Nephron (organoid): ENCODE measurements at regions not wholly inside any gene's neighbourhood (a gene's known extent, or its start where the extent isn't known, plus 50 kb on each side); places are given as distances from the start of the nearest gene placed in this dataset.
"Not testable (repeated sequence)": the region's sequence is repeated elsewhere in the genome, so short reads cannot be mapped to it uniquely, and the experiment has no call there.

Source experiments
- H3K27ac Mint-ChIP-seq, 3 experiments: 2 replicates each; pipeline ENCODE4 v1.8.0; 2020; ENCODE audit warnings: mixed read lengths in 3 of 3, mild to moderate bottlenecking in 2 of 3, moderate library complexity in 1 of 3
- H3K27me3 Mint-ChIP-seq: 2 replicates; pipeline ENCODE4 v1.8.0; 2021; ENCODE audit warnings: low read depth, mild to moderate bottlenecking, moderate library complexity, mixed read lengths
- H3K36me3 Mint-ChIP-seq: 2 replicates; pipeline ENCODE4 v1.8.0; 2020; ENCODE audit warnings: low read depth, mixed read lengths
- H3K4me1 Mint-ChIP-seq: 2 replicates; pipeline ENCODE4 v1.8.0; 2020; ENCODE audit warnings: mixed read lengths
- H3K4me3 Mint-ChIP-seq, 3 experiments: 2 replicates each; pipeline ENCODE4 v1.8.0; 2020; ENCODE audit warnings: mild to moderate bottlenecking in 3 of 3, mixed read lengths in 3 of 3, moderate library complexity in 2 of 3
- H3K9me3 Mint-ChIP-seq: 2 replicates; pipeline ENCODE4 v1.8.0; 2020; ENCODE audit warnings: mixed read lengths
- TF ChIP-seq, protein P1 (sequence below), 3 experiments: fragments of 200-600 bp; sonication (generic); IDR thresholded peaks; one replicate each; pipeline ENCODE4 v1.5.0; 2021; ENCODE audit warnings: antibody characterized with exemption in 3 of 3; ENCODE audit not compliant: unreplicated experiment in 3 of 3

DNA sequence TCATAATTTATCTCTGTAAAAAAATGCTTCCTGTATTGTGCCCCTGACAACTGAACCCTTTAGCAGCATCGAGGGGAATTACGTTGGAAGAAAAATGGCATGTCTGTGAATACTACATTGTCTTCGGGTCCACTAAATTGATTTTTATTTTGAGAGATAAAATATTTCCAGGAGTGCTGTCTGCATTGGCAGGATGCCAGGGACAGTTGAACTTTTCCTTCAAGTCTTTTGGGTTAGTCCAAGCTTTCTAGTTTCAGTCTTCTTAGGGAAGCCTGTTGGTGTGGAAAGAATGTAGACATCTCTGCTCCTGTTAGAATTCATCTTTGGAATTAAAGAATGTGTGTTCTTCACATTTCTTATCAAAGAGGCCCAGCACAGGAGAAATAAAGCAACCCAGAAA is 557.9 kb downstream of the TMEM114 start:
- peaks cover 3% of the 10 kb centered on the region for H3K9me3 Mint-ChIP-seq
- H3K27me3 Mint-ChIP-seq, result peaks cover 5% of the 10 kb centered on the region
- no peaks in the 10 kb centered on the region for H3K36me3 Mint-ChIP-seq
- TF ChIP-seq, protein P1, sequence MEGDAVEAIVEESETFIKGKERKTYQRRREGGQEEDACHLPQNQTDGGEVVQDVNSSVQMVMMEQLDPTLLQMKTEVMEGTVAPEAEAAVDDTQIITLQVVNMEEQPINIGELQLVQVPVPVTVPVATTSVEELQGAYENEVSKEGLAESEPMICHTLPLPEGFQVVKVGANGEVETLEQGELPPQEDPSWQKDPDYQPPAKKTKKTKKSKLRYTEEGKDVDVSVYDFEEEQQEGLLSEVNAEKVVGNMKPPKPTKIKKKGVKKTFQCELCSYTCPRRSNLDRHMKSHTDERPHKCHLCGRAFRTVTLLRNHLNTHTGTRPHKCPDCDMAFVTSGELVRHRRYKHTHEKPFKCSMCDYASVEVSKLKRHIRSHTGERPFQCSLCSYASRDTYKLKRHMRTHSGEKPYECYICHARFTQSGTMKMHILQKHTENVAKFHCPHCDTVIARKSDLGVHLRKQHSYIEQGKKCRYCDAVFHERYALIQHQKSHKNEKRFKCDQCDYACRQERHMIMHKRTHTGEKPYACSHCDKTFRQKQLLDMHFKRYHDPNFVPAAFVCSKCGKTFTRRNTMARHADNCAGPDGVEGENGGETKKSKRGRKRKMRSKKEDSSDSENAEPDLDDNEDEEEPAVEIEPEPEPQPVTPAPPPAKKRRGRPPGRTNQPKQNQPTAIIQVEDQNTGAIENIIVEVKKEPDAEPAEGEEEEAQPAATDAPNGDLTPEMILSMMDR (IDR thresholded peaks at IDR 0.05; ENCODE audit: unreplicated experiment in 3 of 3), result no peak
- no peaks in the 10 kb centered on the region for H3K4me1 Mint-ChIP-seq
- no peak overlapping the region for H3K4me3 Mint-ChIP-seq
- no peak overlapping the region for H3K27ac Mint-ChIP-seq

DNA sequence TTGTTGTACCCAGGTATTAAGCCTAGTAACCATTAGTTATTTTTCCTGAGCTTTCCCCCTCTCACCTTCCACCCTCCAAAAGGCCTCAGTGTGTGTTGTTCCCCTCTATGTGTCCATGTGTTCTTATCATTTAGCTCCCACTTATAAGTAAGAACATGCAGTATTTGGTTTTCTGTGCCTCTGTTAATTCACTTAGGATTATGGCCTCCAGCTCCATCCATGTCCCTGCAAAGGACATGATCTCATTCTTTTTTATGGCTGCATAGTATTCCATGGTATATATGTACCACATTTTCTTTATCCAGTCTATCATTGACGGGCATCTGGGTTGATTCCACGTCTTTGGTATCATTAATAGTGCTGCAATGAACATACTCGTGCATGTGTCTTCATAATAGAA is 560.3 kb downstream of the TMEM114 start:
- H3K4me1 Mint-ChIP-seq, H3K4me3 Mint-ChIP-seq, H3K27ac Mint-ChIP-seq, H3K9me3 Mint-ChIP-seq, H3K36me3 Mint-ChIP-seq, H3K27me3 Mint-ChIP-seq: not testable (repeated sequence)

DNA sequence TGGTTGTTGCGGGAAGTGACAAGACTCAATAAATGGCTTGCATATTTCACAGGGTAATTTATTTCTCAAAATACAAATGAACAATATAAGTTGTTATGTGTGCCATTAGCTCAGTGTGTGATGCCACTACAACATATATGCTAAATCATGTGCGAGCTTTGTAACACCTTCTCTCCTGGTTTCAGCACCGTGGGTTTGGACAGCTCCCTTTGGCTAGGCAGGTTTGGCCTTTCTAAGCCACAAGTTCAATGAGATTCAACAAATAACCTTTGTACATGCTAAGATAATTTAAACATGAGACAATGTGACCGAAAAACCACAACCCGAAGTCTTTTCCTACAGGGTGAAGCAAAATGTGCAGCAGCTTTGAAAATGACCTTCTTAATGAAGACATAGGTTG is 563.9 kb downstream of the TMEM114 start:
- Mint-ChIP-seq H3K27me3 (peaks cover 5% of the 10 kb centered on the region), H3K4me3 (no peak overlapping the region), H3K9me3 (peaks cover 3% of the 10 kb centered on the region), H3K27ac (no peak overlapping the region), H3K4me1 (no peaks in the 10 kb centered on the region), H3K36me3 (no peaks in the 10 kb centered on the region)
- TF ChIP-seq, protein P1 (IDR thresholded peaks at IDR 0.05; ENCODE audit: unreplicated experiment in 3 of 3), result no peak

DNA sequence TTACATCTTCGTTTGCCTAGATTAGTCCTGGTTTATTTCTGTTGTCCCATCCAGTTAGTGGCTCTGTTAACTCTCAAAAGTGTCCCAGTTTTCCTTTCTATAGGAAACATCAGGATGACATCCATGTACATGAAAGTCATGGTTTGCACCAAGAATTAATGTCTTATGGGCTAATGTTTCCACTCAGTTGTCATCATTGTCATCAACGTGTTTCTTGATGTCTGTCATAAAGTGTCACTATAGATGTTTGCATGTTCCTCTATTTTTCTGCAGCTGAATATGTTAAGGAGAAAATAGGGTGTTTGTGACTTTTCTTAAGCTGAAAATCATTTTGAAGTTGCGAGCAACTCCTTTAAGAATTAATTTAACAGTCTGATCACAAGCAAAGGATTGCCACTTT is 567.0 kb downstream of the TMEM114 start:
- TF ChIP-seq, protein P1 (IDR thresholded peaks at IDR 0.05; ENCODE audit: unreplicated experiment in 3 of 3), result no peak
- Mint-ChIP-seq H3K36me3 (no peaks in the 10 kb centered on the region), H3K4me3 (no peak overlapping the region), H3K27me3 (no peaks in the 10 kb centered on the region), H3K27ac (no peak overlapping the region), H3K4me1 (no peaks in the 10 kb centered on the region), H3K9me3 (peaks cover 1% of the 10 kb centered on the region)

DNA sequence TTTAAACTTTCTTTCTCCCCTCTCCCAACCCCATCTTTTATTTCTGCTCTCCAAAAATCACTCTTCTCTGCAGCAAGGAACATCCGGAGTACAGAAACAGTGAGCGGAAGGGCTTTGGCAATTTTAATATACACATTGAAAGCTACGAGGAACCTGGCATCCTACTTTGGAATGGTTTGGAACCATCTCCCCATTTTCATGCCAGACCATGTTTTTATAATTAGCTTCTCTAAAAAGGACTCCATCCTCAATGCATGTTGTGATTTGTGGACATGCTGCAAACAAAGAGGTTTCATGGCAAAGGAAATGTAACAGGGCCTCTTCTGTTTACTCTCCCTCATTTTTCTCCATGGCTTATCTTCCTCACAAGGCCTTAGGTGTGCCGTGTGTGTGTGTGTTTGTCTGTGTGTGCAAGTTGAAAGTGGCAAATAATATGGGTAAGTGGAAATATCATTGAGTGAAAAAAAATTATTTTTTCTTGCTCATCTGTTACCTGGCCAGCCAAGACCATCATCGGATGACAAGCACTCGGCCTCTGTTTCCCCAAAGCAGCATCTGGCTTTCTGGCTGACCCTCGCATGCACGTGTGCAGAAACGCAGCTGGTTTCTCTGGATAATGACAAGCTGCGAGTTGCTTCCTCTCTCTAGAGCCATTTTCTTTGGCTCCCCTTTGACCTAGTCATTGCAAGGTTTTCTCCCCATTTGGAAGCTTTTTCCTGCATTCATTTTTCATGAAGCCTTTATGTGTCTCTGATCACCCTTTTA is 585.0 kb downstream of the TMEM114 start:
- Mint-ChIP-seq H3K4me1 (no peaks in the 10 kb centered on the region), H3K4me3 (no peak overlapping the region), H3K36me3 (no peaks in the 10 kb centered on the region), H3K27me3 (no peaks in the 10 kb centered on the region), H3K27ac (no peak overlapping the region), H3K9me3 (peaks cover 4% of the 10 kb centered on the region)
- TF ChIP-seq, protein P1 (IDR thresholded peaks at IDR 0.05; ENCODE audit: unreplicated experiment in 3 of 3), result no peak

DNA sequence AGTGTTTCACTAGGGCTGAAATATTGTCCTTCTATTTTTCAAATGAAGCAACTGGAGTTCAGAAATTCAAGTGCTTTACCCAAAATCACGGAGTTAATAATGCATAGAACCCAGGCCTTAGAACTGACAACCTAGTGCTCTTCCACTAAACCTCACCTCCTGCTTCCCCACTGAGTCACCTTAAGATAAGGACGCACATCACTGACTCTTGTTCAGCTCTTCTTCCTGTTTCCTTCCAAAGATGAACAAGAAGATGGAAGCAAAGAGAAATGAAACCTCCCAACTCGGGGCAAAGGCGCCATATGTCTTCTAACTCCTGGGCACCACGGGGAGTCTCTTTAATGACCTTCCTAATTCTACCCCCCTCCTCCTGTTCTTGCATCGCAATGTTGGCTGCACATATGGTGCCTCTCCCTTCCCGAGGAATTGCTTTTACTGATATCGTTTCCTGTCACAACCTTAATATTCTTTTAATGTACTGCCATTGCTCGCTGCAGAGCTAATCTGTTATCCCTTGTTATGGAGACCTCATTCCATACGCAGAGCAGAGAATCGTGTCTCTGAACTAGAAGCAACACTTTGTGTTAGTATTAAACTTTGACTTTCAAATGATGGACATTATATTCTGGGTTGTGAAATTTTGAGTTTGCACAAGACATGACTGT is 591.4 kb downstream of the TMEM114 start:
- Mint-ChIP-seq H3K27me3 (no peaks in the 10 kb centered on the region), H3K36me3 (no peaks in the 10 kb centered on the region), H3K27ac (no peak overlapping the region), H3K9me3 (peaks cover 4% of the 10 kb centered on the region), H3K4me3 (no peak overlapping the region), H3K4me1 (no peaks in the 10 kb centered on the region)
- TF ChIP-seq, protein P1 (IDR thresholded peaks at IDR 0.05; ENCODE audit: unreplicated experiment in 3 of 3), result no peak
